ENCODE measurements at regions not wholly inside any gene's neighbourhood (a gene's known extent, or its start where the extent isn't known, plus 50 kb on each side); places are given as distances from the start of the nearest gene placed in this dataset.

- Histone ChIP-seq H3K4me2 (ENCODE audit: low read length) (no peak overlapping the region), H2AFZ (ENCODE audit: low read length) (no peak overlapping the region), H4K20me1 (ENCODE audit: insufficient read depth, low read length) (no peaks in the 10 kb centered on the region), H3K79me2 (ENCODE audit: insufficient read depth, low read depth, low read length) (no peaks in the 10 kb centered on the region), H3K27ac (ENCODE audit: low read depth, low read length, poor library complexity, severe bottlenecking) (no peak overlapping the region), H3K4me1 (ENCODE audit: insufficient read depth, low read length, poor library complexity, severe bottlenecking) (no peaks in the 10 kb centered on the region), H3K9me3 (ENCODE audit: low read length) (no peaks in the 10 kb centered on the region), H3K9me2 (ENCODE audit: insufficient read depth, low read length) (no peaks in the 10 kb centered on the region), H3K4me3 (ENCODE audit: low read depth, low read length, poor library complexity, severe bottlenecking) (no peak overlapping the region), H3K36me3 (ENCODE audit: insufficient read depth, low read length) (no peaks in the 10 kb centered on the region)
- ChIA-PET POLR2A (no interaction called here), CTCF (ENCODE audit: unreplicated experiment) (no interaction called here)
- no TSS peak for BruUV-seq (replicated peaks)
- no peak for DNase-seq (ENCODE audit: low spot score)
- intact Hi-C loops (cut with micrococcal nuclease; ENCODE audit: unreplicated experiment), result no loop called here
- no peak for TF ChIP-seq EZH2phosphoT487 (IDR thresholded peaks at IDR 0.05; ENCODE audit: borderline replicate concordance, low read depth, low read length)
- no peak for TF ChIP-seq CTCF (conservative IDR thresholded peaks at IDR 0.05; ENCODE audit: low read length)
Measured at GRCh38 chr12:127745469-127746212, 521.3 kb upstream of the TMEM132C start.

- Histone ChIP-seq H3K4me3 (ENCODE audit: low read depth, low read length, poor library complexity, severe bottlenecking) (no peak overlapping the region), H3K27ac (ENCODE audit: low read depth, low read length, poor library complexity, severe bottlenecking) (no peak overlapping the region), H3K4me1 (ENCODE audit: insufficient read depth, low read length, poor library complexity, severe bottlenecking) (no peaks in the 10 kb centered on the region), H4K20me1 (ENCODE audit: insufficient read depth, low read length) (no peaks in the 10 kb centered on the region), H3K79me2 (ENCODE audit: insufficient read depth, low read depth, low read length) (no peaks in the 10 kb centered on the region), H2AFZ (ENCODE audit: low read length) (no peak overlapping the region), H3K4me2 (ENCODE audit: low read length) (no peak overlapping the region), H3K36me3 (ENCODE audit: insufficient read depth, low read length) (no peaks in the 10 kb centered on the region), H3K9me2 (ENCODE audit: insufficient read depth, low read length) (no peaks in the 10 kb centered on the region), H3K9me3 (ENCODE audit: low read length) (no peaks in the 10 kb centered on the region)
- CTCF ChIA-PET (ENCODE audit: unreplicated experiment), result interaction anchor here (1.4 kb wide), 1 partner anchor 33 kb away, joined by 3 read pairs; no protein-coding TSS in a partner anchor
- no TSS peak for BruUV-seq (replicated peaks)
- TF ChIP-seq EZH2phosphoT487 (IDR thresholded peaks at IDR 0.05; ENCODE audit: borderline replicate concordance, low read depth, low read length) (no peak), CTCF (conservative IDR thresholded peaks at IDR 0.05; ENCODE audit: low read length) (no peak)
- POLR2A ChIA-PET, result no interaction called here
- intact Hi-C loops (cut with micrococcal nuclease; ENCODE audit: unreplicated experiment), result no loop called here
- no peak for DNase-seq (ENCODE audit: low spot score)
Measured at GRCh38 chr12:127749416-127749815, 517.6 kb upstream of the TMEM132C start.

- no peaks in the 10 kb centered on the region for H4K20me1 ChIP-seq (ENCODE audit: insufficient read depth, low read length)
- intact Hi-C loops (cut with micrococcal nuclease; ENCODE audit: unreplicated experiment), result no loop called here
- no peaks in the 10 kb centered on the region for H3K79me2 ChIP-seq (ENCODE audit: insufficient read depth, low read depth, low read length)
- H3K27ac ChIP-seq (ENCODE audit: low read depth, low read length, poor library complexity, severe bottlenecking), result no peak overlapping the region
- no peaks in the 10 kb centered on the region for H3K36me3 ChIP-seq (ENCODE audit: insufficient read depth, low read length)
- no TSS peak for BruUV-seq (replicated peaks)
- TF ChIP-seq CTCF (conservative IDR thresholded peaks at IDR 0.05; ENCODE audit: low read length) (no peak), EZH2phosphoT487 (IDR thresholded peaks at IDR 0.05; ENCODE audit: borderline replicate concordance, low read depth, low read length) (no peak)
- no peak overlapping the region for H2AFZ ChIP-seq (ENCODE audit: low read length)
- H3K4me2 ChIP-seq (ENCODE audit: low read length), result no peak overlapping the region
- no peaks in the 10 kb centered on the region for H3K9me2 ChIP-seq (ENCODE audit: insufficient read depth, low read length)
- ChIA-PET CTCF (ENCODE audit: unreplicated experiment) (interaction anchor here (1.4 kb wide), 1 partner anchor 32 kb away, joined by 3 read pairs; no protein-coding TSS in a partner anchor), POLR2A (no interaction called here)
- H3K4me1 ChIP-seq (ENCODE audit: insufficient read depth, low read length, poor library complexity, severe bottlenecking), result no peaks in the 10 kb centered on the region
- no peak for DNase-seq (ENCODE audit: low spot score)
- H3K9me3 ChIP-seq (ENCODE audit: low read length), result no peaks in the 10 kb centered on the region
- no peak overlapping the region for H3K4me3 ChIP-seq (ENCODE audit: low read depth, low read length, poor library complexity, severe bottlenecking)
Measured at GRCh38 chr12:127750076-127750840, 516.7 kb upstream of the TMEM132C start.
